Hematopoietic multipotent progenitor cell treated with erythropoietin and hydrocortisone succinate and interleukin-3 and kit ligand, for 15 days (in vitro differentiated cells): ENCODE measurements at regions not wholly inside any gene's neighbourhood (a gene's known extent, or its start where the extent isn't known, plus 50 kb on each side); places are given as distances from the start of the nearest gene placed in this dataset.

ENCODE experiments used
- DNase-seq: peaks from one replicate; pipeline ENCODE4 v3.0.0-alpha.2; 2015; ENCODE audit warnings: low spot score

GRCh38 chr20:61166324-61166723 is 85.7 kb upstream of the CDH4 start:
- no peak for DNase-seq

- DNase-seq, result no peak
Measured at GRCh38 chr20:61168605-61169004, 83.5 kb upstream of the CDH4 start.

GRCh38 chr20:61169874-61170273 is 82.2 kb upstream of the CDH4 start:
- no peak for DNase-seq

GRCh38 chr20:61170496-61171320 is 81.4 kb upstream of the CDH4 start:
- DNase-seq, result no peak

GRCh38 chr20:61173267-61173666 is 78.8 kb upstream of the CDH4 start:
- no peak for DNase-seq

GRCh38 chr20:61173961-61174725 is 77.9 kb upstream of the CDH4 start:
- no peak for DNase-seq

GRCh38 chr20:61176874-61177273 is 75.2 kb upstream of the CDH4 start:
- no peak for DNase-seq

GRCh38 chr20:61178551-61179071 is 73.5 kb upstream of the CDH4 start:
- no peak for DNase-seq

- DNase-seq, result no peak
Measured at GRCh38 chr20:61184194-61184593, 67.9 kb upstream of the CDH4 start.

GRCh38 chr20:61185181-61185580 is 66.9 kb upstream of the CDH4 start:
- DNase-seq, result no peak

GRCh38 chr20:61185841-61186601 is 66.0 kb upstream of the CDH4 start:
- DNase-seq, result no peak

GRCh38 chr20:61186771-61187472 is 65.1 kb upstream of the CDH4 start:
- no peak for DNase-seq

- DNase-seq, result no peak
Measured at GRCh38 chr20:61189534-61189933, 62.5 kb upstream of the CDH4 start.

GRCh38 chr20:61191096-61191495 is 61.0 kb upstream of the CDH4 start:
- DNase-seq, result no peak

- no peak for DNase-seq
Measured at GRCh38 chr20:61192337-61192950, 59.6 kb upstream of the CDH4 start.

- DNase-seq, result no peak
Measured at GRCh38 chr20:61193164-61193563, 58.9 kb upstream of the CDH4 start.
